ENCODE measurements at regions not wholly inside any gene's neighbourhood (a gene's known extent, or its start where the extent isn't known, plus 50 kb on each side); places are given as distances from the start of the nearest gene placed in this dataset.

DNA sequence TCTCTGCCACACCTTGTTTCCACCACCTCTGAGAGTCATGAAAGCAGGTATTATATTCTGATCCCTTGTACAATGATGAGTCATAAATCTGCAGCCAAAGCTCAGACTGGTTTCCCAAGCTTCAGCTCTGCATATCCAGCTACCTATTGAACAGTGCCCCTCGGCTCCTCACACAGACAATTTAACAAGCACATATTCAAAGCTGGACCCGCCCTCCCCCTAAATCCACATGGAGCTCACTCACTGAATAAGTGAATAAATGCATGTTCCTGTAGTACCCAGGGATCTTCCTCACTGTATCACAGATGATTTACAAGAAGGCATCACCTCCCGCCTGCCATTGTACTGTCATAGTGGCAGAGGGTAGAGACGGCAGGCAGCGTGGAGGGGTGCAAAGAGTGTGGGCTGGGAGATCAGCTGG is 516.4 kb downstream of the GRIN2A start:
- Histone ChIP-seq H3K27ac (ENCODE audit: low read depth in 1 of 2, low read length in 2 of 2) (no peak overlapping the region), H3K4me3 (ENCODE audit: low read depth in 1 of 3, low read length in 3 of 3) (no peak overlapping the region), H3K36me3 (ENCODE audit: control insufficient read depth in 4 of 4, insufficient read depth in 3 of 4, low read depth in 1 of 4, low read length in 3 of 4) (no peaks in the 10 kb centered on the region), H3K27me3 (ENCODE audit: control insufficient read depth in 4 of 4, insufficient read depth in 4 of 4, low read length in 3 of 4) (no peaks in the 10 kb centered on the region), H3K9ac (ENCODE audit: low read depth in 1 of 2, low read length in 2 of 2) (no peak overlapping the region), H3K4me1 (ENCODE audit: control insufficient read depth in 4 of 4, insufficient read depth in 4 of 4, low read length in 3 of 4) (no peaks in the 10 kb centered on the region), H3K9me3 (ENCODE audit: control insufficient read depth in 4 of 4, low read length in 3 of 4) (no peaks in the 10 kb centered on the region)
- 73% methylated on average over 5 of the region's 5 CpGs for WGBS
- DNase-seq (ENCODE audit: low spot score), result no peak
- TF ChIP-seq, protein P1, sequence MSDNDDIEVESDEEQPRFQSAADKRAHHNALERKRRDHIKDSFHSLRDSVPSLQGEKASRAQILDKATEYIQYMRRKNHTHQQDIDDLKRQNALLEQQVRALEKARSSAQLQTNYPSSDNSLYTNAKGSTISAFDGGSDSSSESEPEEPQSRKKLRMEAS (IDR thresholded peaks at IDR 0.05), result no peak
- no peak for TF ChIP-seq EGR1 (IDR thresholded peaks at IDR 0.05; ENCODE audit: low read depth in 2 of 2)
- TF ChIP-seq, protein P2, sequence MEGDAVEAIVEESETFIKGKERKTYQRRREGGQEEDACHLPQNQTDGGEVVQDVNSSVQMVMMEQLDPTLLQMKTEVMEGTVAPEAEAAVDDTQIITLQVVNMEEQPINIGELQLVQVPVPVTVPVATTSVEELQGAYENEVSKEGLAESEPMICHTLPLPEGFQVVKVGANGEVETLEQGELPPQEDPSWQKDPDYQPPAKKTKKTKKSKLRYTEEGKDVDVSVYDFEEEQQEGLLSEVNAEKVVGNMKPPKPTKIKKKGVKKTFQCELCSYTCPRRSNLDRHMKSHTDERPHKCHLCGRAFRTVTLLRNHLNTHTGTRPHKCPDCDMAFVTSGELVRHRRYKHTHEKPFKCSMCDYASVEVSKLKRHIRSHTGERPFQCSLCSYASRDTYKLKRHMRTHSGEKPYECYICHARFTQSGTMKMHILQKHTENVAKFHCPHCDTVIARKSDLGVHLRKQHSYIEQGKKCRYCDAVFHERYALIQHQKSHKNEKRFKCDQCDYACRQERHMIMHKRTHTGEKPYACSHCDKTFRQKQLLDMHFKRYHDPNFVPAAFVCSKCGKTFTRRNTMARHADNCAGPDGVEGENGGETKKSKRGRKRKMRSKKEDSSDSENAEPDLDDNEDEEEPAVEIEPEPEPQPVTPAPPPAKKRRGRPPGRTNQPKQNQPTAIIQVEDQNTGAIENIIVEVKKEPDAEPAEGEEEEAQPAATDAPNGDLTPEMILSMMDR (IDR thresholded peaks at IDR 0.05; ENCODE audit: low read depth, low read length, missing input control), result no peak
- TF ChIP-seq TAF1 (conservative IDR thresholded peaks at IDR 0.05), result no peak
- TF ChIP-seq SP1 (IDR thresholded peaks at IDR 0.05), result no peak
- TF ChIP-seq HNF4G (IDR thresholded peaks at IDR 0.05), result no peak
- TF ChIP-seq HNF4A (conservative IDR thresholded peaks at IDR 0.05), result no peak
- no peak for TF ChIP-seq JUND (IDR thresholded peaks at IDR 0.05)

DNA sequence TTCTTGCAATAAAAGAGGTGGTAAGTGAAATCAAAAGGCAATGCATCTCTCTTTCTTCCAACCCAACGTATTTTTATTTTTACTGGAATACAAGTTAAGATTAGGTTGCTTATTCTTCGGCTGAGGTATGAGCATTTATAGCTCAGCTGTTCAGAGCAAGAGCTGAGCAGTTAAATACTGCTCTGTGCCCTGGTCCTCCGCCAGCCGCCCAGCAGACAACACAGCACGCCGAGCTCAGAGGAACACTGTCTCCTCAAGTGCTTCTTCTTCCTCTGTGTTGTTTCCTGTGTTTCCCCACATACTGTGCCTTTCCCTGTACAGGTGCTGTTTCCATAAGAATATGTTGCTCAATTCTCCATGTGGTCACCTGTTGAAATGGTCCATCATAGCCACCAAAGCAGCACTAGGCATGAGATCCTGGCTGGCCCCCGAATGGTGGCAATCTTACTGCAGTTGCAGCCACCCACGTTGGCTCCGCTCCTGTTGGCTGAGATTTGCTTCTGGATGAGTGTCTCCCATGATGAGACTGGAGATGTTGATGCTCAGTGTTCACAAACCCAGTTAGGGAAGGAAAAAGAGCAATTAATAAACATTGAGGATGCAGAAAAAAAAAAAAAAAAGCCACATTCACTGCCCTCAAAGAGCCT is 515.3 kb downstream of the GRIN2A start:
- H3K36me3 ChIP-seq (ENCODE audit: control insufficient read depth in 4 of 4, insufficient read depth in 3 of 4, low read depth in 1 of 4, low read length in 3 of 4), result no peaks in the 10 kb centered on the region
- no peak overlapping the region for H3K4me3 ChIP-seq (ENCODE audit: low read depth in 1 of 3, low read length in 3 of 3)
- no peaks in the 10 kb centered on the region for H3K9me3 ChIP-seq (ENCODE audit: control insufficient read depth in 4 of 4, low read length in 3 of 4)
- H3K9ac ChIP-seq (ENCODE audit: low read depth in 1 of 2, low read length in 2 of 2), result no peak overlapping the region
- no peak for TF ChIP-seq YY1 (IDR thresholded peaks at IDR 0.05)
- TF ChIP-seq, protein P1 (IDR thresholded peaks at IDR 0.05), result no peak
- TF ChIP-seq TAF1 (conservative IDR thresholded peaks at IDR 0.05), result no peak
- TF ChIP-seq, protein P3, sequence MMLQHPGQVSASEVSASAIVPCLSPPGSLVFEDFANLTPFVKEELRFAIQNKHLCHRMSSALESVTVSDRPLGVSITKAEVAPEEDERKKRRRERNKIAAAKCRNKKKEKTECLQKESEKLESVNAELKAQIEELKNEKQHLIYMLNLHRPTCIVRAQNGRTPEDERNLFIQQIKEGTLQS (IDR thresholded peaks at IDR 0.05), result no peak
- TF ChIP-seq JUND (IDR thresholded peaks at IDR 0.05), result no peak
- TF ChIP-seq FOXA1 (IDR thresholded peaks at IDR 0.05), result no peak
- TF ChIP-seq FOXA2 (IDR thresholded peaks at IDR 0.05), result no peak
- no peak for TF ChIP-seq HNF4A (conservative IDR thresholded peaks at IDR 0.05)
- TF ChIP-seq RAD21 (IDR thresholded peaks at IDR 0.05), result no peak
- no peak for TF ChIP-seq NR2F2 (IDR thresholded peaks at IDR 0.05)
- TF ChIP-seq, protein P4, sequence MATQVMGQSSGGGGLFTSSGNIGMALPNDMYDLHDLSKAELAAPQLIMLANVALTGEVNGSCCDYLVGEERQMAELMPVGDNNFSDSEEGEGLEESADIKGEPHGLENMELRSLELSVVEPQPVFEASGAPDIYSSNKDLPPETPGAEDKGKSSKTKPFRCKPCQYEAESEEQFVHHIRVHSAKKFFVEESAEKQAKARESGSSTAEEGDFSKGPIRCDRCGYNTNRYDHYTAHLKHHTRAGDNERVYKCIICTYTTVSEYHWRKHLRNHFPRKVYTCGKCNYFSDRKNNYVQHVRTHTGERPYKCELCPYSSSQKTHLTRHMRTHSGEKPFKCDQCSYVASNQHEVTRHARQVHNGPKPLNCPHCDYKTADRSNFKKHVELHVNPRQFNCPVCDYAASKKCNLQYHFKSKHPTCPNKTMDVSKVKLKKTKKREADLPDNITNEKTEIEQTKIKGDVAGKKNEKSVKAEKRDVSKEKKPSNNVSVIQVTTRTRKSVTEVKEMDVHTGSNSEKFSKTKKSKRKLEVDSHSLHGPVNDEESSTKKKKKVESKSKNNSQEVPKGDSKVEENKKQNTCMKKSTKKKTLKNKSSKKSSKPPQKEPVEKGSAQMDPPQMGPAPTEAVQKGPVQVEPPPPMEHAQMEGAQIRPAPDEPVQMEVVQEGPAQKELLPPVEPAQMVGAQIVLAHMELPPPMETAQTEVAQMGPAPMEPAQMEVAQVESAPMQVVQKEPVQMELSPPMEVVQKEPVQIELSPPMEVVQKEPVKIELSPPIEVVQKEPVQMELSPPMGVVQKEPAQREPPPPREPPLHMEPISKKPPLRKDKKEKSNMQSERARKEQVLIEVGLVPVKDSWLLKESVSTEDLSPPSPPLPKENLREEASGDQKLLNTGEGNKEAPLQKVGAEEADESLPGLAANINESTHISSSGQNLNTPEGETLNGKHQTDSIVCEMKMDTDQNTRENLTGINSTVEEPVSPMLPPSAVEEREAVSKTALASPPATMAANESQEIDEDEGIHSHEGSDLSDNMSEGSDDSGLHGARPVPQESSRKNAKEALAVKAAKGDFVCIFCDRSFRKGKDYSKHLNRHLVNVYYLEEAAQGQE (IDR thresholded peaks at IDR 0.05), result no peak
- TF ChIP-seq, protein P5, sequence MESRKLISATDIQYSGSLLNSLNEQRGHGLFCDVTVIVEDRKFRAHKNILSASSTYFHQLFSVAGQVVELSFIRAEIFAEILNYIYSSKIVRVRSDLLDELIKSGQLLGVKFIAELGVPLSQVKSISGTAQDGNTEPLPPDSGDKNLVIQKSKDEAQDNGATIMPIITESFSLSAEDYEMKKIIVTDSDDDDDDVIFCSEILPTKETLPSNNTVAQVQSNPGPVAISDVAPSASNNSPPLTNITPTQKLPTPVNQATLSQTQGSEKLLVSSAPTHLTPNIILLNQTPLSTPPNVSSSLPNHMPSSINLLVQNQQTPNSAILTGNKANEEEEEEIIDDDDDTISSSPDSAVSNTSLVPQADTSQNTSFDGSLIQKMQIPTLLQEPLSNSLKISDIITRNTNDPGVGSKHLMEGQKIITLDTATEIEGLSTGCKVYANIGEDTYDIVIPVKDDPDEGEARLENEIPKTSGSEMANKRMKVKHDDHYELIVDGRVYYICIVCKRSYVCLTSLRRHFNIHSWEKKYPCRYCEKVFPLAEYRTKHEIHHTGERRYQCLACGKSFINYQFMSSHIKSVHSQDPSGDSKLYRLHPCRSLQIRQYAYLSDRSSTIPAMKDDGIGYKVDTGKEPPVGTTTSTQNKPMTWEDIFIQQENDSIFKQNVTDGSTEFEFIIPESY (IDR thresholded peaks at IDR 0.05), result no peak
- no peak for TF ChIP-seq SP1 (IDR thresholded peaks at IDR 0.05)
- TF ChIP-seq EGR1 (IDR thresholded peaks at IDR 0.05; ENCODE audit: low read depth in 2 of 2), result no peak
- TF ChIP-seq HNF4G (IDR thresholded peaks at IDR 0.05), result no peak
- TF ChIP-seq, protein P2 (IDR thresholded peaks at IDR 0.05; ENCODE audit: low read depth, low read length, missing input control), result no peak
- TF ChIP-seq RXRA (IDR thresholded peaks at IDR 0.05), result no peak
- TF ChIP-seq GABPA (IDR thresholded peaks at IDR 0.05 in 1 of 2, conservative IDR thresholded peaks at IDR 0.05 in 1 of 2), result no peak
- H3K4me1 ChIP-seq (ENCODE audit: control insufficient read depth in 4 of 4, insufficient read depth in 4 of 4, low read length in 3 of 4), result no peaks in the 10 kb centered on the region
- no peak for DNase-seq (ENCODE audit: low spot score)
- no peaks in the 10 kb centered on the region for H3K27me3 ChIP-seq (ENCODE audit: control insufficient read depth in 4 of 4, insufficient read depth in 4 of 4, low read length in 3 of 4)
- WGBS, result 75% methylated on average over 9 of the region's 9 CpGs
- H3K27ac ChIP-seq (ENCODE audit: low read depth in 1 of 2, low read length in 2 of 2), result no peak overlapping the region

All from liver (tissue), 8 donors.